ENCODE measurements at regions not wholly inside any gene's neighbourhood (a gene's known extent, or its start where the extent isn't known, plus 50 kb on each side); places are given as distances from the start of the nearest gene placed in this dataset.
A peak's percentile ranks its signal among the peaks of the same experiment; 100 is the strongest.

DNA sequence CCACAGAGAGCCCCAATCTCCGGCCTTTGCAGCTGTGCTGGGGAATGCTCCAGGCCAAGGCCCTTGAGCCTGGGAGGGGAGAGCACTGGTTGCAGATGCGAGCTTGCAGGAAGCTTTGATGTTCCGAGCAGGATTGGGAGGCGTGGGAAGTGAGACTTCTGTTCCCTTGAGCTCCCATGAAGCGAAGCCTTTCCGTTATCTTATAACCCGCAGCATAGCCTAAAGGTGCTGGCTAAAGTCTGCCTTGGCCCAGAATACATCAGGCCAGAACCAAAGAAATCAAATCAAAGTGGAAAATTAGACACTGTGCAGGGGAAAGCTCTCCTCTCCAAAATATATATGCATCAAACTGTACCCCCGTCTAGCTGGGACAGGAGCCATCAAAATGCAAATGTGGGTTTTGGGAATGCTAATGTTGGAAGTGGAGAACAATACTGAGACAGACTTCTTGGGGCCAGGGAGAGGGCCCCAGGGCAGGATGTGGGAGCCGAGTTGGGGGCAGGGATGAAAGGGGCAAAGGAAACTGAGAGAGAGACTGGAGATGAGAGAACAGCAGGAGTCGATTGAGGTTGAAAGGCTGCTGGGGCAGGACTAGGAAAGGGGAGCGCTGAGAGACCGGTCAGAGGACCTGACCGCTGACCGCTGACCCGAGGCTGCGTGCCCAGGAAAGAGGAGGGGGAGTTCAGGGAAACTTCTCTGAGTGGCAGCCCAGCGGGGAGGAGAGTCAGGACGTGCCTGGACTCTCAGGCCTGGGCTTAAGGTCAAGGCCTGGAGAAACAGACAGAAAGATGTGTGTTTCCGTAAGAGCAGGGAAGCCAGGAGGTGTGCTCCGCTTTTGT, 152.2 kb upstream of the PARP11 start (continued):
- TF ChIP-seq ZMAT3 (CRISPR knock-in tag; conservative IDR thresholded peaks at IDR 0.05), result no peak
- no peak; the same call in 1 of the 2 replicates for TF ChIP-seq BRD4 (CRISPR knock-in tag; IDR thresholded peaks at IDR 0.05)
- no peak for TF ChIP-seq ZNF75D (CRISPR knock-in tag; IDR thresholded peaks at IDR 0.05; ENCODE audit: borderline replicate concordance)
- TF ChIP-seq, protein P1, sequence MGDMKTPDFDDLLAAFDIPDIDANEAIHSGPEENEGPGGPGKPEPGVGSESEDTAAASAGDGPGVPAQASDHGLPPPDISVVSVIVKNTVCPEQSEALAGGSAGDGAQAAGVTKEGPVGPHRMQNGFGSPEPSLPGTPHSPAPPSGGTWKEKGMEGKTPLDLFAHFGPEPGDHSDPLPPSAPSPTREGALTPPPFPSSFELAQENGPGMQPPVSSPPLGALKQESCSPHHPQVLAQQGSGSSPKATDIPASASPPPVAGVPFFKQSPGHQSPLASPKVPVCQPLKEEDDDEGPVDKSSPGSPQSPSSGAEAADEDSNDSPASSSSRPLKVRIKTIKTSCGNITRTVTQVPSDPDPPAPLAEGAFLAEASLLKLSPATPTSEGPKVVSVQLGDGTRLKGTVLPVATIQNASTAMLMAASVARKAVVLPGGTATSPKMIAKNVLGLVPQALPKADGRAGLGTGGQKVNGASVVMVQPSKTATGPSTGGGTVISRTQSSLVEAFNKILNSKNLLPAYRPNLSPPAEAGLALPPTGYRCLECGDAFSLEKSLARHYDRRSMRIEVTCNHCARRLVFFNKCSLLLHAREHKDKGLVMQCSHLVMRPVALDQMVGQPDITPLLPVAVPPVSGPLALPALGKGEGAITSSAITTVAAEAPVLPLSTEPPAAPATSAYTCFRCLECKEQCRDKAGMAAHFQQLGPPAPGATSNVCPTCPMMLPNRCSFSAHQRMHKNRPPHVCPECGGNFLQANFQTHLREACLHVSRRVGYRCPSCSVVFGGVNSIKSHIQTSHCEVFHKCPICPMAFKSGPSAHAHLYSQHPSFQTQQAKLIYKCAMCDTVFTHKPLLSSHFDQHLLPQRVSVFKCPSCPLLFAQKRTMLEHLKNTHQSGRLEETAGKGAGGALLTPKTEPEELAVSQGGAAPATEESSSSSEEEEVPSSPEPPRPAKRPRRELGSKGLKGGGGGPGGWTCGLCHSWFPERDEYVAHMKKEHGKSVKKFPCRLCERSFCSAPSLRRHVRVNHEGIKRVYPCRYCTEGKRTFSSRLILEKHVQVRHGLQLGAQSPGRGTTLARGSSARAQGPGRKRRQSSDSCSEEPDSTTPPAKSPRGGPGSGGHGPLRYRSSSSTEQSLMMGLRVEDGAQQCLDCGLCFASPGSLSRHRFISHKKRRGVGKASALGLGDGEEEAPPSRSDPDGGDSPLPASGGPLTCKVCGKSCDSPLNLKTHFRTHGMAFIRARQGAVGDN (CRISPR knock-in tag; IDR thresholded peaks at IDR 0.05), result peak; percentile 98
- no peak for TF ChIP-seq TCF7L2 (IDR thresholded peaks at IDR 0.05; ENCODE audit: low read depth, low read length)
- TF ChIP-seq HNF4A (CRISPR knock-in tag; IDR thresholded peaks at IDR 0.05), result peak; percentile 74
- TF ChIP-seq ZNF232 (CRISPR knock-in tag; IDR thresholded peaks at IDR 0.05; ENCODE audit: borderline replicate concordance), result 0 out of 2 replicates have a peak, but pooled peaks have one; percentile 41
- TF ChIP-seq ZFX (CRISPR knock-in tag; IDR thresholded peaks at IDR 0.05; ENCODE audit: low read depth), result peak; percentile 59; the same call in 1 of the 2 replicates
- TF ChIP-seq, protein P2, sequence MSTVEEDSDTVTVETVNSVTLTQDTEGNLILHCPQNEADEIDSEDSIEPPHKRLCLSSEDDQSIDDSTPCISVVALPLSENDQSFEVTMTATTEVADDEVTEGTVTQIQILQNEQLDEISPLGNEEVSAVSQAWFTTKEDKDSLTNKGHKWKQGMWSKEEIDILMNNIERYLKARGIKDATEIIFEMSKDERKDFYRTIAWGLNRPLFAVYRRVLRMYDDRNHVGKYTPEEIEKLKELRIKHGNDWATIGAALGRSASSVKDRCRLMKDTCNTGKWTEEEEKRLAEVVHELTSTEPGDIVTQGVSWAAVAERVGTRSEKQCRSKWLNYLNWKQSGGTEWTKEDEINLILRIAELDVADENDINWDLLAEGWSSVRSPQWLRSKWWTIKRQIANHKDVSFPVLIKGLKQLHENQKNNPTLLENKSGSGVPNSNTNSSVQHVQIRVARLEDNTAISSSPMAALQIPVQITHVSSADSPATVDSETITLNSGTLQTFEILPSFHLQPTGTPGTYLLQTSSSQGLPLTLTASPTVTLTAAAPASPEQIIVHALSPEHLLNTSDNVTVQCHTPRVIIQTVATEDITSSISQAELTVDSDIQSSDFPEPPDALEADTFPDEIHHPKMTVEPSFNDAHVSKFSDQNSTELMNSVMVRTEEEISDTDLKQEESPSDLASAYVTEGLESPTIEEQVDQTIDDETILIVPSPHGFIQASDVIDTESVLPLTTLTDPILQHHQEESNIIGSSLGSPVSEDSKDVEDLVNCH (CRISPR knock-in tag; IDR thresholded peaks at IDR 0.05), result no peak
- TF ChIP-seq MIXL1 (CRISPR knock-in tag; IDR thresholded peaks at IDR 0.05), result no peak
- TF ChIP-seq ZNF672 (CRISPR knock-in tag; IDR thresholded peaks at IDR 0.05), result no peak
- peak; percentile 32 for TF ChIP-seq TEAD3 (CRISPR knock-in tag; optimal IDR thresholded peaks at IDR 0.05; ENCODE audit: borderline replicate concordance)
- TF ChIP-seq MED1 (CRISPR knock-in tag; IDR thresholded peaks at IDR 0.05), result peak; percentile 88
- TF ChIP-seq ZNF839 (CRISPR knock-in tag; IDR thresholded peaks at IDR 0.05; ENCODE audit: borderline replicate concordance), result no peak
- no peak for TF ChIP-seq ZNF761 (CRISPR knock-in tag; conservative IDR thresholded peaks at IDR 0.05)
- TF ChIP-seq, protein P3, sequence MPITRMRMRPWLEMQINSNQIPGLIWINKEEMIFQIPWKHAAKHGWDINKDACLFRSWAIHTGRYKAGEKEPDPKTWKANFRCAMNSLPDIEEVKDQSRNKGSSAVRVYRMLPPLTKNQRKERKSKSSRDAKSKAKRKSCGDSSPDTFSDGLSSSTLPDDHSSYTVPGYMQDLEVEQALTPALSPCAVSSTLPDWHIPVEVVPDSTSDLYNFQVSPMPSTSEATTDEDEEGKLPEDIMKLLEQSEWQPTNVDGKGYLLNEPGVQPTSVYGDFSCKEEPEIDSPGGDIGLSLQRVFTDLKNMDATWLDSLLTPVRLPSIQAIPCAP (CRISPR knock-in tag; IDR thresholded peaks at IDR 0.05; ENCODE audit: low read depth), result no peak
- TF ChIP-seq, protein P4, sequence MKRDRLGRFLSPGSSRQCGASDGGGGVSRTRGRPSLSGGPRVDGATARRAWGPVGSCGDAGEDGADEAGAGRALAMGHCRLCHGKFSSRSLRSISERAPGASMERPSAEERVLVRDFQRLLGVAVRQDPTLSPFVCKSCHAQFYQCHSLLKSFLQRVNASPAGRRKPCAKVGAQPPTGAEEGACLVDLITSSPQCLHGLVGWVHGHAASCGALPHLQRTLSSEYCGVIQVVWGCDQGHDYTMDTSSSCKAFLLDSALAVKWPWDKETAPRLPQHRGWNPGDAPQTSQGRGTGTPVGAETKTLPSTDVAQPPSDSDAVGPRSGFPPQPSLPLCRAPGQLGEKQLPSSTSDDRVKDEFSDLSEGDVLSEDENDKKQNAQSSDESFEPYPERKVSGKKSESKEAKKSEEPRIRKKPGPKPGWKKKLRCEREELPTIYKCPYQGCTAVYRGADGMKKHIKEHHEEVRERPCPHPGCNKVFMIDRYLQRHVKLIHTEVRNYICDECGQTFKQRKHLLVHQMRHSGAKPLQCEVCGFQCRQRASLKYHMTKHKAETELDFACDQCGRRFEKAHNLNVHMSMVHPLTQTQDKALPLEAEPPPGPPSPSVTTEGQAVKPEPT (CRISPR knock-in tag; IDR thresholded peaks at IDR 0.05; ENCODE audit: low read depth), result no peak
- peak; percentile 29 to 65; a peak in 3 of 4 replicates for TF ChIP-seq NR2F1 (CRISPR knock-in tag; IDR thresholded peaks at IDR 0.05)
- TF ChIP-seq ZNF737 (CRISPR knock-in tag; IDR thresholded peaks at IDR 0.05; ENCODE audit: borderline replicate concordance), result no peak
